ENCODE measurements at regions not wholly inside any gene's neighbourhood (a gene's known extent, or its start where the extent isn't known, plus 50 kb on each side); places are given as distances from the start of the nearest gene placed in this dataset.

DNA sequence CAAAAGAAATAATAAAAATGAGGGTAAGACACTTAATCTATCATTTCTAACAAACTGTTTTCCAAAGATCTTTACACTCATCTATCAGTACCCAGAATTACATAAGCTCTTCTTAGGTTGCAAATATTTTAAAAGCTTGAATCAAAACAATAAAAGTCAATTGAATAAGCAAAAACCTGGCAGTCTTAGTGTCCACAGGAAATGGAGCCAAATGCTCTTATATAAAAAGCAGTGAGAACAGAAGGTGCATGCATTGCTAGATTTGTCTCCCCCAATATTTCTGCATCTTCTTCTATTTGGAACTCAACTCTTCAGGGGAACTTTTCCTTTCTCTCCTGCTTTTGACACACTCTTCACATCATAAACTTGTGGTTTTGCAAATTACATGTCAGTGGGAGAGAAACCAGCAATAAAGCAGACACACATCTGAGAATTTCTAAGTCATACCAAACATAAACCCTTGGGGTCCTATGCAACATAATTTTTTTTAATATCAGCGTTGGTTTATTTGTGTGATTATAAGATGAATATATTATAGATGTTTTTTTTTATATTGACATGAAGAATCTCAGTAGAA, 343.9 kb upstream of the ACVR2A start:
- Histone ChIP-seq H3K9me3 (no peaks in the 10 kb centered on the region), H3K36me3 (no peaks in the 10 kb centered on the region), H3K4me3 (no peak overlapping the region), H3K4me1 (no peaks in the 10 kb centered on the region), H3K27ac (no peak overlapping the region), H3K27me3 (no peaks in the 10 kb centered on the region)
- ATAC-seq (no peak), DNase-seq (no peak)
- TF ChIP-seq, protein P1, sequence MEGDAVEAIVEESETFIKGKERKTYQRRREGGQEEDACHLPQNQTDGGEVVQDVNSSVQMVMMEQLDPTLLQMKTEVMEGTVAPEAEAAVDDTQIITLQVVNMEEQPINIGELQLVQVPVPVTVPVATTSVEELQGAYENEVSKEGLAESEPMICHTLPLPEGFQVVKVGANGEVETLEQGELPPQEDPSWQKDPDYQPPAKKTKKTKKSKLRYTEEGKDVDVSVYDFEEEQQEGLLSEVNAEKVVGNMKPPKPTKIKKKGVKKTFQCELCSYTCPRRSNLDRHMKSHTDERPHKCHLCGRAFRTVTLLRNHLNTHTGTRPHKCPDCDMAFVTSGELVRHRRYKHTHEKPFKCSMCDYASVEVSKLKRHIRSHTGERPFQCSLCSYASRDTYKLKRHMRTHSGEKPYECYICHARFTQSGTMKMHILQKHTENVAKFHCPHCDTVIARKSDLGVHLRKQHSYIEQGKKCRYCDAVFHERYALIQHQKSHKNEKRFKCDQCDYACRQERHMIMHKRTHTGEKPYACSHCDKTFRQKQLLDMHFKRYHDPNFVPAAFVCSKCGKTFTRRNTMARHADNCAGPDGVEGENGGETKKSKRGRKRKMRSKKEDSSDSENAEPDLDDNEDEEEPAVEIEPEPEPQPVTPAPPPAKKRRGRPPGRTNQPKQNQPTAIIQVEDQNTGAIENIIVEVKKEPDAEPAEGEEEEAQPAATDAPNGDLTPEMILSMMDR (IDR thresholded peaks at IDR 0.05): no peak
- intact Hi-C loops (cut with DNase I): no loop called here

DNA sequence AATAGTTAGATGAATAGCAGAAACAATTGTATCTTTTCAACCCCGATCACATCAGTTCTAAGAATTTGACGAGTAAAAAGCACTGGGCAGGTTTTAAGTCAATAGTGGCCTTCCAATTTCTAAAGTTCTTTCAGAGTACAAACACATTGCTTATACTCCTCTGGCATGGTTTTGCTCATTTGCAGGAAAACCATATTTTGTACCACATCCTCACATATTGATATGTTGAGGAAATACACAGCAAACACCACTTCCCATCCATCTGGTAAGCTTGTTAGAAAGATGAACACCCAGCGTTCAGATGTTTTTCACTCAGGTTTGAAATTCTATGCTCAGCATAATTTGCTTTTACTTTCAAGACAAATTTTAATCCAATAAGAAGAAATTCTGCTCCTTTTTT, 344.6 kb upstream of the ACVR2A start:
- H3K4me1 ChIP-seq: no peaks in the 10 kb centered on the region
- no peak overlapping the region for H3K4me3 ChIP-seq
- H3K9me3 ChIP-seq: no peaks in the 10 kb centered on the region
- H3K27me3 ChIP-seq: no peaks in the 10 kb centered on the region
- TF ChIP-seq, protein P1 (IDR thresholded peaks at IDR 0.05): no peak
- no peak for ATAC-seq
- H3K27ac ChIP-seq: no peak overlapping the region
- intact Hi-C loops (cut with DNase I): no loop called here
- H3K36me3 ChIP-seq: no peaks in the 10 kb centered on the region
- no peak for DNase-seq

DNA sequence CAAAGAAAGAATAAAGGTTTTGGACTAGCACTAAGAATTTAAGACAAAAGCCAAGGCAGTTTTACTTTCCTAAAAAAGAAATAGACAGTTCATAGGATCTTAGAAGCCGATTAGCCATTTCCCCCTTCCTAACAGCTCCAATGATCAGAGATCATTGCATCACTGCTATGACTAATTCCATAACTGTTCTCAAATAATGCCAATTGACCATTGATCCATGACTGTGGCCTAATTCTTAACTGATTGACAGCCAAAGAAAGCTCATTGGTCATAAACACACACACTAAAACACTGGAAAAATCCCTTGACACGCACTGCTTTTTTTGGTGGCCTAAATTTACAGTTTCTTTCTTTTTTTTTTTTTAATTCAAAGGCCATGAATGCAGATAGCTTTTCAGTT, 345.0 kb upstream of the ACVR2A start:
- ATAC-seq: no peak

DNA sequence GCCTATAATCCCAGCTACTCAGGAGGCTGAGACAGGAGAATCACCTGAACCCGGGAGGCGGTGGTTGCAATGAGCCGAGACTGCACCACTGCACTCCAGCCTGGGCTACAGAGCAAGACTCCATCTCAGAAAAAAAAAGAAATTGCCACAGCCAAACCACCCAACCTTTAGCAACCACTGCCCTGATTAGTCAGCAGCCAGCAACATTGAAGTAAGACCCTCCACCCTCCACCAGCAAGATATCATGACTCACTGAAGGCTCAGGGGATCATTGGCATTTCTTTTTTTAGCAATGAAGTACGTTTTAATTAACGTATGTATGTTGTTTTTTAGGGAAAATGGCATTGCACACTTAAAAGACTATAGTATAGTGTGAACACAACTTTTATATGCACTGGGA, 349.1 kb upstream of the ACVR2A start:
- DNase-seq (no peak), ATAC-seq (no peak)
- H3K4me3 ChIP-seq: no peak overlapping the region
- intact Hi-C loops (cut with DNase I): no loop called here
- no peaks in the 10 kb centered on the region for H3K9me3 ChIP-seq
- H3K27me3 ChIP-seq: no peaks in the 10 kb centered on the region
- no peaks in the 10 kb centered on the region for H3K4me1 ChIP-seq
- H3K27ac ChIP-seq: no peak overlapping the region
- TF ChIP-seq, protein P1 (IDR thresholded peaks at IDR 0.05): no peak
- H3K36me3 ChIP-seq: no peaks in the 10 kb centered on the region

More for the DNA sequence above, 345.0 kb upstream of the ACVR2A start:
- Histone ChIP-seq H3K4me1 (no peaks in the 10 kb centered on the region), H3K4me3 (no peak overlapping the region), H3K36me3 (no peaks in the 10 kb centered on the region), H3K9me3 (no peaks in the 10 kb centered on the region), H3K27me3 (no peaks in the 10 kb centered on the region), H3K27ac (no peak overlapping the region)
- TF ChIP-seq, protein P1 (IDR thresholded peaks at IDR 0.05): no peak
- intact Hi-C loops (cut with DNase I): no loop called here
- no peak for DNase-seq

DNA sequence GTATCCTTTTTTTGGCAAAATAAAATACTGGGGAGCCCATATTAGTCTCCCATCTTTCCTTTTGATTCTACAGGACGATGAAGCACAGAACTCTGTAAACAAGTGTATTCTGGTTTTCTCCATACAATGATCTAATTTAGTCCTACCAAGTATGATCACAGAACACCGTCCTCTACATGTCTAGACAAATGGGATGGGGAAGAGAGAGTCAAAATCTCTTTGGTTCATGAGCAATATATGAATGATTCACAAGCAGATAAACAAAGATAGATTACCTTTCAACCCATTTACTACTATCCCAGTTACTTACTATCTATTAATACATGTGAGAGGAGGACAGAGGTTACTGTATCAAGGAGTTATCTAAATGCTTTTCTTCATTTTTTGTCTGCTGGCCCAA, 352.4 kb upstream of the ACVR2A start:
- TF ChIP-seq, protein P1 (IDR thresholded peaks at IDR 0.05): no peak
- Histone ChIP-seq H3K9me3 (no peaks in the 10 kb centered on the region), H3K27me3 (no peaks in the 10 kb centered on the region), H3K36me3 (no peaks in the 10 kb centered on the region), H3K4me3 (no peak overlapping the region), H3K27ac (no peak overlapping the region), H3K4me1 (no peaks in the 10 kb centered on the region)
- ATAC-seq (no peak), DNase-seq (no peak)
- intact Hi-C loops (cut with DNase I): no loop called here

DNA sequence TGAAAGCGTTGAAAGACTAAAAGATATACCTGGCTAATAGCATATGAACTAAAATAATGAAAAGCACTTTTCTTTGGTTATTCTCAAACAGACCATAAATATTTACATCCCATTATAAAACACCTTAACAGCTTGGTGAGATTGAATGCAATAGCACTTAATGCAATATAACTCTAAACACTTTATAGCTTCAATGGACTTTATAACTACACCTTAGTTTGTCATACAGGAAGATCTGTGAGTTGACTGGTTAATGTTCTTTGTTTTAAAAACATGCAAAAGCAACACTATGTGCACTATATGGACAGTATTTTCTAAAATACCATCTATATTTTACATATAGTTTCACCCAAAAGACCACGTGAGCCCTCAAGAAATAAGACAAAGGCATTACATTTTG, 353.3 kb upstream of the ACVR2A start:
- Histone ChIP-seq H3K4me3 (no peak overlapping the region), H3K27ac (no peak overlapping the region), H3K27me3 (no peaks in the 10 kb centered on the region), H3K36me3 (no peaks in the 10 kb centered on the region), H3K4me1 (no peaks in the 10 kb centered on the region), H3K9me3 (no peaks in the 10 kb centered on the region)
- TF ChIP-seq, protein P1 (IDR thresholded peaks at IDR 0.05): no peak
- DNase-seq (no peak), ATAC-seq (no peak)
- intact Hi-C loops (cut with DNase I): no loop called here
